H1 (cell line): ENCODE measurements at regions not wholly inside any gene's neighbourhood (a gene's known extent, or its start where the extent isn't known, plus 50 kb on each side); places are given as distances from the start of the nearest gene placed in this dataset.

Experiments
- EGR1 ChIP-seq: IDR thresholded peaks from 2 replicates; pipeline ENCODE4 v1.6.1; 2011; ENCODE audit warnings: low read depth, low read length, borderline replicate concordance
- FOSL1 ChIP-seq: IDR thresholded peaks from 2 replicates; pipeline ENCODE4 v1.6.1; 2011; ENCODE audit warnings: mild to moderate bottlenecking, low read depth, low read length, moderate library complexity; ENCODE audit not compliant: insufficient read depth
- JUN ChIP-seq: IDR thresholded peaks from 2 replicates; pipeline ENCODE4 v1.6.1; 2011; ENCODE audit warnings: low read depth, mild to moderate bottlenecking, improper control_type of control experiment, low read length
- RAD21 ChIP-seq, 2 experiments: IDR thresholded peaks in 1 of 2; conservative IDR thresholded peaks in 1 of 2; 2 replicates each; pipeline ENCODE4 v1.6.1; 2011; ENCODE audit warnings: low read depth in 2 of 2, low read length in 2 of 2, improper control_type of control experiment in 1 of 2, inconsistent platforms in 1 of 2, mild to moderate bottlenecking in 1 of 2, moderate library complexity in 1 of 2
- SAP30 ChIP-seq: fragments of 300-600 bp; sonication (generic); IDR thresholded peaks from 2 replicates; pipeline ENCODE4 v1.7.1; 2012; ENCODE audit warnings: low read length, moderate library complexity, mild to moderate bottlenecking, inconsistent platforms; ENCODE audit not compliant: insufficient read depth, insufficient replicate concordance
- SP4 ChIP-seq: IDR thresholded peaks from 2 replicates; pipeline ENCODE4 v1.6.1; 2012; ENCODE audit warnings: low read length, inconsistent platforms
- SUZ12 ChIP-seq: fragments of 200-600 bp; sonication (generic); IDR thresholded peaks from 2 replicates; pipeline ENCODE4 v1.6.1; 2012; ENCODE audit warnings: mild to moderate bottlenecking, inconsistent platforms, low read length, moderate library complexity, mixed read lengths
- TCF12 ChIP-seq: IDR thresholded peaks from 2 replicates; pipeline ENCODE4 v1.6.1; 2011; ENCODE audit warnings: low read depth, mild to moderate bottlenecking, low read length
- TF ChIP-seq, protein P1 (sequence below), 3 experiments: IDR thresholded peaks; 1 replicate in 2 of 3; 2 replicates in 1 of 3; pipeline versions ENCODE4 v1.5.1 to v1.6.1; 2011; ENCODE audit warnings: low read length in 3 of 3, mild to moderate bottlenecking in 3 of 3, inconsistent platforms in 2 of 3, low read depth in 1 of 3, moderate library complexity in 1 of 3; ENCODE audit not compliant: insufficient read depth in 1 of 3; ENCODE audit errors: control extremely low read depth in 1 of 3

DNA sequence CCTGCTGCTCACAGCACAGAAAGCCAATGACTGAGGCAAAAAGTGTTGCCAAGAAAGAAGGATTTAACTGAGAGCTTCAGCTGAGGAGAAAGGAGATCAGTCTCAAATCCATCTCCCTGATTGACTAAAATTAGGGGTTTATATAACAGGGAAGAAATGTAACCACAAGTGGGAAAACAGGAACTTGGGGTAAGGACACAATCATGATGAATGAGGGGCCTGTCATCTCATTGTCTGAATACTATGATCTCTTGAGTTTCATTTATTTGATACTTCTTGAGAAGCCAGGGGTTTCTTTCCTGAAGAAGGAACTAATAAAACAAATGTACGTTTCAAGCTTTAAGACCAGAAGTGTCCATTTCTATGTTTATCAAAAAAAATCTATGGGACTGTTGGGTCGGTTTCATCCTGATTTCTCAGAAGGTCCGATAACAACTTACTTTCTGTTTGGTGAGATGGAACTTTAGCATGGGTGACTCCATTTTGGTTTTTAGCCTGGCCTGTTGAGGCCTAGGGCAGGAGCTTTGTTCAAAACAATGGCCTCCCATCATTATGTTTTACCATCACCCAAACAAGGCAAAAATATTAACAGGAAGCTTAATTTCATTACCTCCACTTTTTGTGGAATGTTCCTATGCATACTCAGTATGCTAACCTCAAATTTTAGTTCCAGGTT is 76.6 kb upstream of the PIAS1 start (continued):
- TF ChIP-seq SUZ12 (no peak), RAD21 (IDR thresholded peaks at IDR 0.05 in 1 of 2, conservative IDR thresholded peaks at IDR 0.05 in 1 of 2; ENCODE audit: low read depth in 2 of 2, low read length in 2 of 2) (no peak), JUN (no peak), SP4 (no peak), EGR1 (no peak), FOSL1 (no peak), TCF12 (no peak), SAP30 (no peak)
- TF ChIP-seq, protein P1, sequence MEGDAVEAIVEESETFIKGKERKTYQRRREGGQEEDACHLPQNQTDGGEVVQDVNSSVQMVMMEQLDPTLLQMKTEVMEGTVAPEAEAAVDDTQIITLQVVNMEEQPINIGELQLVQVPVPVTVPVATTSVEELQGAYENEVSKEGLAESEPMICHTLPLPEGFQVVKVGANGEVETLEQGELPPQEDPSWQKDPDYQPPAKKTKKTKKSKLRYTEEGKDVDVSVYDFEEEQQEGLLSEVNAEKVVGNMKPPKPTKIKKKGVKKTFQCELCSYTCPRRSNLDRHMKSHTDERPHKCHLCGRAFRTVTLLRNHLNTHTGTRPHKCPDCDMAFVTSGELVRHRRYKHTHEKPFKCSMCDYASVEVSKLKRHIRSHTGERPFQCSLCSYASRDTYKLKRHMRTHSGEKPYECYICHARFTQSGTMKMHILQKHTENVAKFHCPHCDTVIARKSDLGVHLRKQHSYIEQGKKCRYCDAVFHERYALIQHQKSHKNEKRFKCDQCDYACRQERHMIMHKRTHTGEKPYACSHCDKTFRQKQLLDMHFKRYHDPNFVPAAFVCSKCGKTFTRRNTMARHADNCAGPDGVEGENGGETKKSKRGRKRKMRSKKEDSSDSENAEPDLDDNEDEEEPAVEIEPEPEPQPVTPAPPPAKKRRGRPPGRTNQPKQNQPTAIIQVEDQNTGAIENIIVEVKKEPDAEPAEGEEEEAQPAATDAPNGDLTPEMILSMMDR (IDR thresholded peaks at IDR 0.05; ENCODE audit: control extremely low read depth in 1 of 3, insufficient read depth in 1 of 3, low read depth in 1 of 3, low read length in 3 of 3), result no peak
